ENCODE measurements at regions not wholly inside any gene's neighbourhood (a gene's known extent, or its start where the extent isn't known, plus 50 kb on each side); places are given as distances from the start of the nearest gene placed in this dataset.
"Not testable (repeated sequence)": the region's sequence is repeated elsewhere in the genome, so short reads cannot be mapped to it uniquely, and the experiment has no call there.

DNA sequence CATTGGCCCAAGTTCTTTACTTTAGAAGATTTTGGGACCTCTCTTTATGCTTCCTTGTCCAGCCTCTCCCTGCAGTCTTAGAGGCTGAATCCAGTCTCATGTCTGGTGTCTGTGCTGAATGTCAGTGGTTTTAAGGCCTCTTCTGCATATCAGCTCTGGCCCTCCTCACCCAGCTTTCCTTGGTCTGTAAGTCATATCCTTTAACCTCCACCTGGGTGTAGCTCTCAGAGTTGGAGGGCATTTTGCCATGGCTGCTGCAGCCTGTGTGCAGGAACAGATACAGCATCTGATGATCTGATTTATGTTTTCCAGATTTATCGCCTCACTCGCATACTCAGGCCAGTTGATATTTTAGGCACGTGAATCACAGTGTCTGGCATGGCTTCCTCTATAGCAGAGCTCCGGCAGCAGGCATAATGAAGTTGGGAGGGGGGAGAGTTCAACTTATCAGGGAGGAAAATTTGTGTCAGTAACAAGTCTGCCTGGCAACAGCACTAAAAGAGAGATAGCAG, 335.0 kb downstream of the PCNX1 start:
- no peak for DNase-seq

DNA sequence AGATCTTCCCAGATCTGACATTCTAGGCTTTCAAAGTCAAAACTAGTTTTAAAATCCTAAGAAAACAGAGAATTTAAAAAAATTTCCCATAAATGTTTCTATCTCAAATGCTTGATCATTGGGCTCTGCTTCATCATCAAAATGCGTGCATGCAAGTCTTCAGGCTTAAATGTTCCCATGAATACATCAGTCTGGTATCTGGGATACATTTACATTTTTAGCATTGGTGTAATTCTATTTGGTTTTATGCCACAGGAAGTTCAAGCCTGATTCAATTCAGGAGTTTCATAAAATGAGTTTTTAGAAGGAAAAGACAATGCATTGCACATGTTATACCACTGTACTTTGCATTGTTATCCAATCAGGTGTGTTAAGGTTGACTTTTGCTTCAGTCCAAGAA, 336.4 kb downstream of the PCNX1 start:
- DNase-seq: no peak

DNA sequence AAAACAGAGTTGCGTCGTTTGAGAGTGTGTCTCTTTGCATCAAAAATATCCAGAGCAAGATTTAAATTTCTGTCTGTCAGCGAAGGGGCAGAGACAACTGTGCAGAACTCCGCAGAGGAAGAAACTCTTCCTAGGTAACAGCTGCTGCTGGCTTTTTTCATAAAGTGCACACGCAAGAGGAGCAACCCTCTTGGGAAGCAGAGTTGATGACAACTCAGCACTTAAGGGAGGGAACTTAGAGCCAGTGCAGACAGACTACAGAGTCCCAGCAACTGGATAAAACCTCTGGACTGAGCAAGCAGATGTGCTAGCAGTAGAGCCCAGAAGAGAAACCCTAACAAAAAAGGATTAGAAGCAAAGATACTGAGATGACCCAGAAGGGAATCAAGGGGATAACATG, 337.1 kb downstream of the PCNX1 start:
- no peak for DNase-seq

DNA sequence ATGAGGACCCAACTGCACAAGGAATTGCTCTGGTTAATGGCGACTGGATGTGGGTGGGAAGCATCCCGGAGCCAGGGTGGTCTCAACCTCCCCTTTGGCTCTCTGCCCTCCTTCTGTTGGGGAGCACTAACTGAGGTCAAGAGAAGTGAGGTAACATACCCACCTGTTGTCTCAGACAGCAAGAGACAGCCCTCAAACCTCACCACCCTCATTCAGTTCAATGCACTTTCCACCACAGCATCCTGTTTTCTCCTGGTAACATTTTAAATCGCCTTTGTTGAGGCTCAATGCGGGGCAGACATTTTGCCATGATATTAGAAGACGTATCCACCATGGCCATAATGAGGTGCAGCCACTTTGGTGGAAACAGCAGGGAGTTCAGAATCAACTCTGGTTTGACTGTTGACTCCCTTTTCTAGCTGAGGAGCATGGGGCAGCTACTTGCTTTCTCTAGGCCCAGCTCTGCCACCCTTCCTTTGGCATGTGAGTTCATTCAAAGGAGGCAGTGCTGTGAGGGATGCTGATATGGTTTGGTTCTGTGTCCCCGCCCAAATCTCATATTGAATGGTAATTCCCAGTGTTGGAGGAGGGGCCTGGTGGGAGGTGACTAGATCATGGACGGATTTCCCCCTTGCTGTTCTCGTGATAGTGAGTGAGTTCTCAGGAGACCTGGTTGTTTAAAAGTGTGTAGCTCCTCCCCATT, 338.6 kb downstream of the PCNX1 start:
- DNase-seq: no peak

DNA sequence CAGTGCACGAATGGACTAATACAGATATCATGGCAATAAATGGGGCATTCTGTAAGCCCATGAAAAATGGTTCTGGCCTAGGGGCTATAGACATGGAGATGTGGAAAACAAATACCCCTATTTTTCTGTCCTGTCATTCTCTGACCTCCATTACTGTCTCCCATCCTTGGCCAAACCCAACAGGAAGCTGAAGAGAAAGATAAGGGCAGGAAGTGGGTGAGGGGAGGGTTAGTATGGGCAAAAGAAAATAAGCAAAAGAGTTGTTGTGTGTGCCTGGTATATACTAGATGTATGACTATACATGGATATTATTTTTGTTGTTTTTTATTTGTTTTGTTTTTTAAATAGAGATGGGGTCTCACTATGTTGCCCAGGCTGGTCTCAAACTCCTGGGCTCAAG, 339.3 kb downstream of the PCNX1 start:
- DNase-seq: no peak

DNA sequence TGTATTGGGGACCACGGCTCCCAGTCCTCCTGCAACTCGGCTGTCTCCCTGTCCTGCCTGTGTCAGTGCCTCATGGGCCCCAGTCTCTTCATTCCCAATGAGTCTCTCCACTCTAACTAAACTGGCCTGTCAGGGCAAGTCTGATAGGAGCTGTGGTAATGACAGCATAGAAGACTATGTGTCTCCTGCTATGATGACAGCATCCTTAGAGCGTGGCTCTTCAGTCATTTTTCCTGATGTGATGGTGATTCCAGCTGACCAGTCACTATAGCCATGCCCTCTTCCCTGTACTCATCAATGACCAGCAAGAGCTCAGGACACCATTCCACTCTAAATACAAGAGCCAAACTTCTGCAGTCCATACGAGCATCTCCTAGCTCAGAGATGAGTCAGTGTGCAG, 339.8 kb downstream of the PCNX1 start:
- DNase-seq: no peak

DNA sequence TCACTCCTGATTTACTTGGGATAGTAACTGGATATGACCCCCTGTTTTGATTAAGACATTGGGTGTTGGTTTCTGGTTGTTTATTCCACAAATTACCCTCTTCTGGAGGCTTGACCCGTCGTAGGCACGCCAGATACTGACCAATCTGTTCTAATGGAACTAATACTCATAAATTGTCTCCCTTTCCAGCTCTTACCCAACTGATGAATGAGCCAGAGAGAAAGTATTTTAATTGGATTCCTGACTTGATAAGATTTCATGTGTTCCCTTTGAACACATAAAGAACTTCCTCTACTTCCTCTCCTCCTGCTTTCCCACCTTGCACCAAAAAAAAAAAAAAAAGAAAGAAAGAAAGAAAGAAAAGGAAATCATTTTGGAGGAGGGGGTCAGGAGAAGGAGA, 340.9 kb downstream of the PCNX1 start:
- no peak for DNase-seq

DNA sequence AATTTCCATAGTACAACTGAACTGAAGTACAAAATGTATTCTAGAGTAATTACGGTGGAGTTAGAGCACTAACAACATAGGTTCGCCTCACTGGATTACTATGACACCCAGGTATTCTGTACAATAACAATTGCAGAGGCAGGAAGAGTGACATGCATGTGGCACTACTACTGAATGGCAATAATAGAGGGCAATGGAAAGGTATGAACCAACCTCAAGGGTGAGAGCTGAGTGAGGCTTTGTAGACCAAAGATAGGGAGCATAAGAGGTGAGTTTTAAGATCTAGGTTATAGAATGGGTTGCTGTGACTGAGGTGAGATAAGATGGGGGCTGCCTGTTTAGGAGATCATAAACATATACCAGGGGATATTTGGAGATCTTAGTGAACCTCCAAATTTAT, 343.1 kb downstream of the PCNX1 start:
- no peak for DNase-seq

DNA sequence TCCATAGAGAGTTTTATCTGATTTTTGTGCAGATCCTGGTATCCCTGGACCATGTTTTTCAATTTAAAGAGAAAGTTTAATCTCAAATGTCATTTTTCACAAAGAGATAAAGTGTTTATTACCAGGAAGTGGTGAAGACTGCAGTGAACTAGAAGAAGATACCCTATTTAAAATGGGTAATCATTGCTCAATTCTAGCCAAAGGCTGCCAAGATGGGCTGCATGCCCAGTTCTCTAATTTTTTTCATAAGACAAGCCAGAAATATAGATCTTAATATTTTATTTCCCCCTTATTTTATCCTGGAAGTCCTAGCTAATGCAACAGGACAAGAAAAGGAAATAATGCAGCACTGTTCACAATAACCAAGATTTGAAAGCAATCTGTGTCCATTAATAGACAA, 343.5 kb downstream of the PCNX1 start:
- no peak for DNase-seq

DNA sequence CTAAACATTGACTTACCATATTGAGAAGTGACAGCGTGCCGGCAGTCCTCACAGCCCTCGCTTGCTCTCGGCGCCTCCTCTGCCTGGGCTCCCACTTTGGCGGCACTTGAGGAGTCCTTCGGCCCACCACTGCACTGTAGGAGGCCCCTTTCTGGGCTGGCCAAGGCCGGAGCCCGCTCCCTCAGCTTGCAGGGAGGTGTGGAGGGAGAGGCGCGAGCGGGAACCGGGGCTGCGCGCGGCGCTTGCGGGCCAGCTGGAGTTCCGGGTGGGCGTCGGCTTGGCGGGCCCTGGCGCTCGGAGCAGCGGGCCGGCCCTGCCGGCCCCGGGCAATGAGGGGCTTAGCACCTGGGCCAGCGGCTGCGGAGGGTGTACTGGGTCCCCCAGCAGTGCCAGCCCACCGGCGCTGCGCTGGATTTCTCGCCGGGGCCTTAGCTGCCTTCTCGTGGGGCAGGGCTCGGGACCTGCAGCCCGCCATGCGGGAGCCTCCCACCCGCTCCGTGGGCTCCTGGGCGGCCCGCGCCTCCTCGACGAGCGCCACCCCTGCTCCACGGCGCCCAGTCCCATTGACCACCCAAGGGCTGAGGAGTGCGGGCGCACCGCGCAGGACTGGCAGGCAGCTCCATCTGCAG, 346.9 kb downstream of the PCNX1 start:
- not testable (repeated sequence) for DNase-seq

DNA sequence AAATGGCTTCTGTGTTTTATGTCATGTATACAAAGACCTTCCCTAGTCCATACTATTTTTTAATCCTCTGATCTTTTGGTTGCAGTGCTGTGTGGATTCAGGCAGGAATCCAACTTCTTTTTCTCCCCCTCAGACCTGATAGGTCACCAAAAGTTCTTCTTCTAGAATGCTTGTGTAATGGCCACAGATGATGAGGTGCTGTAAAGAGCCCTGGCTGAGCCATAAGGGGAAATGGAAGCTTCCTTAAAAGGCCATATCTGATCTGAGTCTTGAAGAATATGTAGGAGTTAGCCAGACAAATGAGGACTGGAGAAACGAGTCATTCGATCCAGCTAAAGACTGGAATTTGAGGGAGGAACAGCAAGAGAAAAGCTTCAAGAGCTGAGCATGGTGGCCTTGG, 353.9 kb downstream of the PCNX1 start:
- DNase-seq: no peak

DNA sequence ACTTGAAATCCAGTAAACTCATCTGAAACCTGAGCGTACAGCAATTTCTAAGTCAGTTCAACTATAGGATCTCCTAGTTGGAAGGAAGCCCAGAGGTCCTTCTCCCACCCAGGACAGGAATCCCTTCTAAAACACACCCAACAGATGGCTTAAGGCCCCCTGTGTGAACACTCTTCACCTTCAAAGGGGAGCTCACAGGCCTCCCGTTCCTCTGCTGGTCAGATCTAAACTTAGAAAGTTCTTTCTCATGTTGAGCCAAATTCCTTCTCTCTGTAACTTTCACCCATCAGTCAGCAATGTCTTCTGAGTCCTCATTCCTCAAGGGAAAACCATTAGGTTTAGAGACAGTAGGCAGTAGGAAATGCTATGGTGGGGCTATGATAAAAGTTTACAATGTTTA, 355.2 kb downstream of the PCNX1 start:
- DNase-seq: no peak

DNA sequence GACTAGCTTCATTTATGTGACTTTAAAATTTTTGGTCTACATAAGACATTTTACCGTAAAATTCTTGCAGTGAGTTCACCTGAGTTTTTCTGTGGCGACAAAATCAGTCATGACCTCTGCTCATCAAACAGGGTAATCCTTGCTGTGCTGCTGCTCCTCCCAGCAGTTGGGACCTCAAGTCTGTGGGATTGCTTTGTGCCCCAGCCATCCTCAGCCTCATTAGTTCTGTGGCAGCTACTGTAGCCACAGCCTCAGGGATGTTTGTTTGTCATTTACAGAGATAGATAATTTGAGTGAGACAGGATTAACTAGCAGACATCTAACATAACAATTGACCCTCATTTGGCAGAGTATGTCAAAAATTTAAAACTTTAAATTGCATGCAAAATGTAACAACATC, 357.0 kb downstream of the PCNX1 start:
- DNase-seq: no peak

DNA sequence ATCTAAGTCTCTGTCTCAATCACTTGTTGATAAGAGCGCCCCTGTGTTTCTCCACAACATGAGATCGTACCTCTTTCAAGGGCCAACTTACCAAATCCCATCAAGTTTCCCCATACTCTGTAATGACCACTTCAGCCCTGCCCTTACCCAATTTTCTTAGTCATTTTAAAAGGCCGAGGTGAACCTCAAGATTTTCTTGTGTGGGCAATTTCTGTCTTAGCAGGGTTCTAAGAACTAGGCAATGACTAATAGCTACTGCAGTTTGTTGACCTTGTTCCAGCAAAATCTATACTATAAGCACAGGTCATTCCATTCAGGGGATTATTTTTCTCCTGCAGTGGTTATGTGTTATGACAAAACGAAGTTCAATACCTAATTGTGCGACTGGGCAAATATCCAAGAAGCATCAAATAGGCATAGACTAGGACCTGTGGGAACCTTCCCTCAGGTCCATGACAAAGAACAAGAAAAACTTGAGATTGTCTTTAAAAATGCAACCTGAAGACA, 359.8 kb downstream of the PCNX1 start:
- DNase-seq: no peak

DNA sequence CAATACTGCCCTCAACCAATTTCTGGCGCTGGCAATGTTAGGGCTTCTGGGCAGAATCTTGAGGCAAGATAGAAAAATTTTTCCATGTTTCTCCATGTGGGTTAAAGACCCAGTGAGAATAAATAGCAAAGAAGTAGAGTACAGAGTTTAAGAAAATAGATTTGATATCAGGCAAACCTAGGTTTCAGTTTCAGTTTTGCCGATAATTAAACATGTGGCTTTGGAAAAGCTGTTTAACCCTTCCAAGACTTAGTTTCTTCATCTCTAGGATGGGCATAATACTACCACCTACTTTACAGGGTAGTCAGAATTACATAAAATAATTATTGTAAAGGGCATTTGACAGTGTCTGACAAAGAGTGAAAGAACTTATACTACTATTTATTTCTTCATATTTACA, 360.4 kb downstream of the PCNX1 start:
- no peak for DNase-seq

DNA sequence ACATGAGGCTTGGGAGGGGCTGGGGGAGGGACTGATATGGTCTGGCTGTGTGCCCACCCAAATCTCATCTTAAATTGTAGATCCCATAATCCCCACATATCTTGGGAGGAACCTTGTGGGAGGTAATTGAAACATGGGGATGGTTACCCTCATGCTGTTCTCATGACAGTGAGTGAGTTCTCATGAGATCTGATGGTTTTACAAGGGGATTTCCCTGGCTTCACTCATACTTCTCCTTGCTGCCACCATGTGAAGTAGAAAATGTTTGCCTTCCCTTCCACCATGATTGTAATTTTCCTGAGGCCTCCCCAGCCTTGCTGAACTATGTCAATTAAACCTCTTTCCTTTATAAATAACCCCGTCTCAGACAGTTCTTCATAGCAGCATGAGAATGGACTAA, 362.9 kb downstream of the PCNX1 start:
- DNase-seq: no peak

DNA sequence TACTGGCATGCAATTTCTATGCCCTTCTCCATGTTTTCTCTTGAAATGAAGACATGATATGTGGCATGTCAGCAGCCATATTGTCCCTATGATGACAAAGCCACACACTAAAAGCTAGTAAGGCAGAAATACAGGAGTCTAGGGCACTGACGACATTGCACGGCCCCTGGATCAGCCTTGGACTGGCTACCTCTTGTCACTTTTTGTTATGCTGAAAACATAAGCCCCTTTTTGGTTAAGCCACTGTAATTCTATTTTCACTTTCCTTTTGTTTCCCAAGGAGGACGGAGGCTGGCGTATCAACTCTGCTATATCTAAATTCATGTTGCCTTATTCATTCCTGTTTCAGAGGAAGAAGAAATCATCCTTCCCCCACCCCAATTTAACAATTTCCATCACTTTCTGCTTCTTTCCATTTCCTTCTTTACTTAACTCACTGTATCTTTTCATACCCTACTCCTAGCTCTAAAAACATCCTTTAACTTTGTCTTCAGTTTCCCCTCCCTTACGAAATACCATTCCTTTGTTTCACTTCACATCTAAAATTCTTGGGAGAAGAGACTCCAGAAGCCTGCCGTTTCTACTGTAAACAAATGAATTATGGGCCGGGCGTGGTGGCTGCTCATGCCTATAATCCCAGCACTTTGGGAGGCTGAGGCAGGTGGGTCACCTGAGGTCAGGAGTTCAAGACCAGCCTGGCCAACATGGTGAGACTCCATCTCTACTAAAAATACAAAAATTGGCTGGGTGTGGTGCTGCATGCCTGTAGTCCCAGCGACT, 364.1 kb downstream of the PCNX1 start:
- DNase-seq: no peak

DNA sequence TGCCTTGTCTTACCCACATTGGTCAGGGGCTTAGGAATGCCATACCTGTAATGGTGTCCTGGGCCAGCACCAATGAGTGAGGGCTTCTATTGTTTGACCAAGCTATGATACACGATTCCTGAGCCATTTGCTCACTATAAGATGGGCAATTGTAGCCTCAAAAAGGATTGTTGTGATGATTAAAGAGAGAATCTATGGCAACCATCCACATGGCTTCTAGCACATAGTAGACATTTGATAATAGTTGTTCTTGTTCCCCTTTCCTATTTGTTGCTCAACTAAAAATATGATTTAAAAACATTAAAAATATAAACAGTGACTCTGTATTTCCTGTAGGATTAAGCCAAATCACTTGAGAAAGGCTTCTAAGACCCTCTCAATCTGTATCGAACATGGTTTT, 366.1 kb downstream of the PCNX1 start:
- no peak for DNase-seq

DNA sequence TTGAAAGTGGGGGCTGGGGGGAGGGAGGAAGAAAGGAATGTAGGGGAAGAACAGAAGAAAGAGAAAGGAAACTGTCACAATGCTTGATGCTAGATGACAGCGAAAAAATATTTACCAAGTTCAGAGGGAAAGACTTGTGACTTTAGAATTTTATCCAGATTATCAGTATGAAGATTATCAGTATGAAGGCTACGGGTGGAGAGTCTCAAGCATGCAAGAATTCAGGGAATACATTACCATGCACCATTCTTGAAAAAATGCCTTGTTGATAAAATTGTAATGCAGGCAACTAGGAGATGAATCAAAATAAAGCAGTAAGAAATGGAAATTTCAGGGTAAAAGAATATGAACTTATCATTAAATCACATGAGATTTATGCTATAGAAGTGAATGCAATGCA, 376.8 kb downstream of the PCNX1 start:
- DNase-seq: no peak

DNA sequence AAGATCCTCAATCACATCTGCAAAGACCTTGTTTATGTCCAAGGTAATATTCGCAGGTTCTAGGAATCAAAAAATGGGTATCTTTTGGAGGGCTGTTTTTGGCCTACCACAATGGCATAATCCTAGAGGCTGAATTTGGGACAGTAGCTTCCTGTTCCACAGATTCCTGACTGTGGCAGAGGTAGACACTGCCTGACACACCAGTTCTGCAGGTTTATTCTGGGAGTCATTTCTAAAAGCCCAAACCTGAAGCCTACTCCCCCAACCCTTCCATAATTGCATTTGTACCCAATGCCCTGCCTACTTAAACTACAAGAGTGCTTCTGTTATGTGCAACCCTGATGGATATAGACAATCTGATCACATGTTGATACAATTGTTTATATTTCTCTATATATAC, 378.9 kb downstream of the PCNX1 start:
- no peak for DNase-seq

DNA sequence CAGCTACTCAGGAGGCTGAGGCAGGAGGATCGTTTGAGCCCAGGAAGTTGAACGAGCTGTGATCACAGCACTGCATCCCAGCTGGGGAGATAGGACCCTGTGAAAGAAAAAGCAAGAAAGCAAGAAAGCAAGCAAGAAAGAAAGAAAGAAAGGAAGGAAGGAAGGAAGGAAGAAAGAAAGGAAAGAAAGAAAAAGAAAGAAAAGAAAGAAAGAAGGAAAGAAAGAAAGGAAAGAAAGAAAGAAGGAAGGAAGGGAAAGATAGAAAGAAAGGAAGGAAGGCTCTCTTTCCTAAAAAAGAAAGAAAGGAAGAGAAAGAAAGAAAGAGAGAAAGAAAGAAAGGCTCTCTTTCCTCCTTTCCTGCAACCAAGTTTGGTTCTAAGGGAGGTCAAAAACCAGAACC, 380.3 kb downstream of the PCNX1 start:
- DNase-seq: no peak

DNA sequence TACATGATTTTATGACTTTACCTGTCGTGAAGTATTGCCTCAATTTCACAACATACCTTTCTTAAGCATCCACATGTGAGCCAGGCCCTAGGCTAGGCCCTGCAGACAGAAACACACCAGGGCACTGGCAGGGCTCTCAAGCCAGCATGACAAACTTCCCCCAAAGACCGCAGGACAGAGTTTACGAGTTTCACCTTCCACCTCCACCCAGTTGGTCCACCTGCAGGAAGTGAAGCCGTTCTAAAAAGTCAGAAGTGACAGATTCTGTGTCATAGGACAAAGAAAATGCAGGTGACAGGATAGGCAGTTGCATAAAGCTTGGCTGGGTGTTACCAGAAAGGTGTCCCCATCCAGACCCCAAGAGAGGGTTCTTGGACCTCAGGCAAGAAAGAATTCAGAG, 382.3 kb downstream of the PCNX1 start:
- no peak for DNase-seq

DNA sequence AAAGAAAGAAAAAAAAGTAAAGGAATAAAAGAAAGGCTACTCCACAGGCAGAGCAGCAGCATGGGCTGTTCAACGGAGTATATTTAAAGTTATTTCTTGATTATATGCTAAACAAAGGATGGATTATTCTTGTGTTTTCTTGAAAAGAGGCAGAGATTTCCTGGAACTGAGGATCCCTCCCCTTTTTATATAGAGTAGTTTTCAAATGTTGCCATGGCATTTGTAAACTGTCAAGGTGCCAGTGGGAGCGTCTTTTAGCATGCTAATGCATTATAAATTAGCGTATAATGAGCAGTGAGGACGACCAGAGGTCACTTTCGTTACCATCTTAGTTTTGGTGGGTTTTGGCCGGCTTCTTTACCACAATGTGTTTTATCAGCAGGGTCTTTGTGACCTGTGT, 383.0 kb downstream of the PCNX1 start:
- DNase-seq: no peak

DNA sequence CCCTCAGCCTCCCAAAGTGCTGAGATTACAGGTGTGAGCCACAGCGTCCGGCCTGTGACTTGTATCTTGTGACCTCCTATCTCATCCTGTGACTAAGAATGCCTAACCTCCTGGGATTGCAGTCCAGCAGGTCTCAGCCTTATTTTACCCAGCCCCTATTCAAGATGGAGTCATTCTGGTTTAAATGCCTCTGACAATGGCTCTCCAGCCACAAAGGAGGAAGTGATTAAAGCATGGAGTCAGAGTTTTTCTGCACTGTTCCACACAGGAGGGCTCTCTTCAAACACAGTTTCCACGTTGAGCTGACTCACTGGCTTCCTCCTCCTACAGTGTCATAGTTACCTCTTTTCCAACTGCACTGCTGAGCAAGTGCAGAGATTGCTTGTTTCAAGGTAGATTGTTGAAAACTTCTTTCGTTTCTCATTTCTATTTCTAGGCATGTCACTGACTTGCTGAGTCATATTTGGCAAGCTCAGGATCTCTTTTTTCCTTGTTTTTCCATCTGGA, 383.8 kb downstream of the PCNX1 start:
- DNase-seq: no peak
